ENCODE measurements at regions not wholly inside any gene's neighbourhood (a gene's known extent, or its start where the extent isn't known, plus 50 kb on each side); places are given as distances from the start of the nearest gene placed in this dataset.

DNA sequence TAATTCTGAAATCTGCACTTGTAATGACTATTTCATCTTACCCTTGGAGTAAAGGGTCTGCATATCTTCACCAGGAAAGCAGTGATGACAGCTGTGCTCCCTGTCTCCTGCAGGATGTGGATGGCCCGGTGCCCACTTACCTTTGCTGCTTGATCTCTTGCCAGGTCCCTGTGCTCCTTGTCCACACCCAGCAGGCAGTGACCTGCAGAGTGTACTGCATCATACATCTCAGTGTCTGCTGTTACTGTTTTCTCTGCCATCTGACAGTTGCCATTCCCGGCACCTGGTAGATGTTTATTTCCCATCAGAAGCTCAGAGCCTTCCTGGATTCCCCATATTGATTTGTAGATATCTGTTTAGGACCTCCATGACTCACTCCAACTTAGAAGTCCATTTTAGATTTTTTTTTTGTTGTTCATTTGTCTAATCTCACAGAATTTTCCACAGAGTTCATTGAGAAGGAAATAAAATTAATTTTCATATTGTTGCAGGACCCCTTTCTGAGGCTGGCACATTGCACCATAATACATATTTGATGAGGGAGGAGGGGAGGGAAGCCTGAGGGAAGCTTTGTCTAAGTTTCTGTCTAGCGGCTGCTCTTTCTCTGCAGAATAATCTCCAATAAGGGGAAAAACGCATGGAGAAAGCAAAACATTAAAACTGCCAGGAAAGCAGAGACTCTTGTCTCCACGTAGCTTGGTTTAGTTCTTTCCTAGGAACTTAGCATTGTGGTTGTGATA lies 697.5 kb upstream of the RAB6C start:
- no peaks in the 10 kb centered on the region for H3K4me1 ChIP-seq
- no peak overlapping the region for H3K4me2 ChIP-seq
- peaks cover 0 to 21% (median 11%) of the 10 kb centered on the region in 11 experiments; a peak in 13 of 22 replicates for H3K9me3 ChIP-seq (replicated peaks in 1 of 11)
- no peak overlapping the region for H3K27ac ChIP-seq
- no peak for TF ChIP-seq Cebpa-rat (IDR thresholded peaks at IDR 0.05)
- no peaks in the 10 kb centered on the region for H3K27me3 ChIP-seq
- H3K36me3 ChIP-seq: no peaks in the 10 kb centered on the region
- H3K4me3 ChIP-seq: no peak overlapping the region
- no peak overlapping the region for H3K9ac ChIP-seq
- no peaks in the 10 kb centered on the region for H4K20me1 ChIP-seq

DNA sequence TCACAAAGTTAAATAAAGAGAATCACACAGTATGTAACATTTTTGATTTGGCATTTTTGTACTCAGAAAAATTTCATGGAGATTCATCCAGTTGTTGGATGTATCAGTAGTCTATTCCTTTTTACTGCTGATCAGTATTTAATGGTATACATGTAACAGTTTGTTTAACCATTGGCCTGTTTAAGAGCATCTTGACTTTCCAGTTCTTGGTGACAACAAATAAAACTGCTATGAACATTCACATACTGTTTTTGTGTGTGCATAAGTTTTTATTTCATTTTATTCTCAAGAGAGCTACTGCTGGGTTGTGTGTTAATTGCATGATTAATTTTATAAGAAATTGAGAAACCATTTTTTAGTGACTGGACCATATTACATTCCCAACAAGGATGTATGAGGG lies 694.5 kb upstream of the RAB6C start:
- H3K9ac ChIP-seq: no peak overlapping the region
- no peaks in the 10 kb centered on the region for H3K4me1 ChIP-seq
- no peaks in the 10 kb centered on the region for H3K36me3 ChIP-seq
- no peaks in the 10 kb centered on the region for H3K27me3 ChIP-seq
- H3K9me3 ChIP-seq (replicated peaks in 1 of 11): peaks cover 0 to 18% (median 7%) of the 10 kb centered on the region in 11 experiments; a peak in 10 of 22 replicates
- H3K27ac ChIP-seq: no peak overlapping the region
- H3K4me3 ChIP-seq: no peak overlapping the region
- no peak for TF ChIP-seq Cebpa-rat (IDR thresholded peaks at IDR 0.05)
- H3K4me2 ChIP-seq: no peak overlapping the region
- no peaks in the 10 kb centered on the region for H4K20me1 ChIP-seq

- Histone ChIP-seq H3K4me2 (no peak overlapping the region), H3K4me1 (peaks cover 0 to 14% (median 0%) of the 10 kb centered on the region in 10 experiments; a peak in 1 of 20 replicates), H3K36me3 (no peaks in the 10 kb centered on the region), H3K27ac (no peak overlapping the region), H4K20me1 (no peaks in the 10 kb centered on the region), H3K4me3 (no peak overlapping the region), H3K9ac (no peak overlapping the region), H3K9me3 (replicated peaks in 1 of 11) (peaks cover 0 to 7% (median 0%) of the 10 kb centered on the region in 11 experiments; a peak in 1 of 22 replicates), H3K27me3 (no peaks in the 10 kb centered on the region)
- no peak for TF ChIP-seq Cebpa-rat (IDR thresholded peaks at IDR 0.05)
These were observed 686.1 kb upstream of the RAB6C start for GRCh38 chr2:129293326-129293725.

DNA sequence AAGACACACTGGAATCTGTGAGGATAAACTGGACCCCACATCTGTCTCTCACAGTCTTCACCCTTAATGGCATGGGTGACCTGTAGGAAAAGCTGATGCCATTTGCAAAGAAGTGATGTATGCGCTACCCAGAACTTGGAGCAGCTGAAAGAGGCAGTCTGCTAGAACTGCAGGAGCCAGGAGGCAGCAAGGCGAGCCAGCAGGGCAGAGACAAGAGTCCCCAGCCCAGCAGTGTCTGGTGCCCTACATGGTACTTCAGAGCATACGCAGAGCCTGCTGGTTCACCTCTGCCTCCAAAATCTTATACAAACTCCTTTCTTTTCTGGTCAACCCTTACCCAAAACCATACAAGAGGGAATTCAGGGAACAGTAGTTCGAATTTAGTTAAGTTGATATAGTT lies 683.1 kb upstream of the RAB6C start:
- H4K20me1 ChIP-seq: no peaks in the 10 kb centered on the region
- no peak overlapping the region for H3K9ac ChIP-seq
- H3K27ac ChIP-seq: no peak overlapping the region

DNA sequence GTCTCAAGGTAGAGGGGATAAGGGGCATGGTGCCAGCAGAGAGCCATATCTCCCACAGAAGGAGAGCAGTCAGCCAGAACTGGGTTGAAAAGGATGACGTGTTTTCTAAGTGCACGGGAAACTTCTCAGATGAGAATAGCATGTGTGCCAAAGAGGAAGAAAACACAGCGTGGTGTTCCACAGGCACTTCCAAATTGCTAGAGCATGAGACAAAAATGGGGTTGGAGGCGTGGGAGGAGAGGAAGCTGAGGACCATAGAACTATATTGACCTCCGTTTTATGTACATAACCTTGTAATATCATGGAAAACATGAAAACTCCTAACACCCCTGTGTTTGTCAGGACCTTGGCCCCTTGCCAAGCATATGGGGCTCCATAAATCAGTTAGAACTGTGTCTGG lies 682.7 kb upstream of the RAB6C start:
- H3K4me3 ChIP-seq: no peak overlapping the region
- peaks cover 0 to 7% (median 0%) of the 10 kb centered on the region in 11 experiments; a peak in 1 of 22 replicates for H3K9me3 ChIP-seq (replicated peaks in 1 of 11)
- peak overlapping the region in 3 of 11 experiments; percentile 0 to 17 (median 15); a peak in 2 of 22 replicates for H3K4me2 ChIP-seq
- no peaks in the 10 kb centered on the region for H4K20me1 ChIP-seq
- no peaks in the 10 kb centered on the region for H3K36me3 ChIP-seq
- no peak overlapping the region for H3K27ac ChIP-seq
- TF ChIP-seq Cebpa-rat (IDR thresholded peaks at IDR 0.05): no peak
- no peak overlapping the region for H3K9ac ChIP-seq
- peaks cover 0 to 14% (median 0%) of the 10 kb centered on the region in 10 experiments; a peak in 1 of 20 replicates for H3K4me1 ChIP-seq
- no peaks in the 10 kb centered on the region for H3K27me3 ChIP-seq

More for the DNA sequence above, 683.1 kb upstream of the RAB6C start:
- no peak for TF ChIP-seq Cebpa-rat (IDR thresholded peaks at IDR 0.05)
- no peaks in the 10 kb centered on the region for H3K36me3 ChIP-seq
- peak overlapping the region in 3 of 11 experiments; percentile 0 to 17 (median 15); a peak in 2 of 22 replicates for H3K4me2 ChIP-seq
- H3K27me3 ChIP-seq: no peaks in the 10 kb centered on the region
- H3K4me3 ChIP-seq: no peak overlapping the region
- H3K4me1 ChIP-seq: peaks cover 0 to 14% (median 0%) of the 10 kb centered on the region in 10 experiments; a peak in 1 of 20 replicates
- H3K9me3 ChIP-seq (replicated peaks in 1 of 11): peaks cover 0 to 7% (median 0%) of the 10 kb centered on the region in 11 experiments; a peak in 1 of 22 replicates

DNA sequence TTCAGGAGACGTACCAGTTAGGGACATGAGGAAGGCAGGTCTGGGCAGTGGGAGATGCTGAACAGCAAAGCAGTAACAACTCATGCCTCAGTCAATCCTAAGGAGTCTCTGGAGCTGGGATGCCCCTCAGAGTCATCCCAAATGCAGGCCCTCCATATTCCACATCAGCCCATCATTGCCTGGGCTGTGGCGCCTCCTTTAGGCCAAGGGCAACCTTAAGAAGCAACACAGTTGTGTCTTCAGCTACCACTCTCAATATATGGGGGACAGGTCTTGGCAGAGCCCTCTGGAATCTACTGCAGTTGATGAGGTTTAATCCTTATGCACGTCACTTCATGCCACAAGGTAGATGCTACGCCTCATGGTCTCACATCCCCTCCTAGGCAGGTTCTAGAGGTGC lies 682.0 kb upstream of the RAB6C start:
- TF ChIP-seq Cebpa-rat (IDR thresholded peaks at IDR 0.05): no peak
- peaks cover 0 to 7% (median 0%) of the 10 kb centered on the region in 11 experiments; a peak in 1 of 22 replicates for H3K9me3 ChIP-seq (replicated peaks in 1 of 11)
- no peak overlapping the region for H3K9ac ChIP-seq

GRCh38 chr2:129299338-129299737 lies 680.1 kb upstream of the RAB6C start:
- Histone ChIP-seq H3K36me3 (no peaks in the 10 kb centered on the region), H4K20me1 (no peaks in the 10 kb centered on the region), H3K9ac (no peak overlapping the region), H3K27me3 (no peaks in the 10 kb centered on the region), H3K4me1 (peaks cover 0 to 14% (median 0%) of the 10 kb centered on the region in 10 experiments; a peak in 1 of 20 replicates), H3K27ac (no peak overlapping the region), H3K4me3 (no peak overlapping the region), H3K9me3 (replicated peaks in 1 of 11) (peaks cover 0 to 5% (median 1%) of the 10 kb centered on the region in 11 experiments; a peak in 6 of 22 replicates), H3K4me2 (no peak overlapping the region)
- TF ChIP-seq Cebpa-rat (IDR thresholded peaks at IDR 0.05): no peak

More for the DNA sequence above, 682.0 kb upstream of the RAB6C start:
- Histone ChIP-seq H3K36me3 (no peaks in the 10 kb centered on the region), H3K4me1 (peaks cover 0 to 14% (median 0%) of the 10 kb centered on the region in 10 experiments; a peak in 1 of 20 replicates), H3K4me3 (no peak overlapping the region), H3K27me3 (no peaks in the 10 kb centered on the region), H3K27ac (no peak overlapping the region), H4K20me1 (no peaks in the 10 kb centered on the region), H3K4me2 (no peak overlapping the region)

DNA sequence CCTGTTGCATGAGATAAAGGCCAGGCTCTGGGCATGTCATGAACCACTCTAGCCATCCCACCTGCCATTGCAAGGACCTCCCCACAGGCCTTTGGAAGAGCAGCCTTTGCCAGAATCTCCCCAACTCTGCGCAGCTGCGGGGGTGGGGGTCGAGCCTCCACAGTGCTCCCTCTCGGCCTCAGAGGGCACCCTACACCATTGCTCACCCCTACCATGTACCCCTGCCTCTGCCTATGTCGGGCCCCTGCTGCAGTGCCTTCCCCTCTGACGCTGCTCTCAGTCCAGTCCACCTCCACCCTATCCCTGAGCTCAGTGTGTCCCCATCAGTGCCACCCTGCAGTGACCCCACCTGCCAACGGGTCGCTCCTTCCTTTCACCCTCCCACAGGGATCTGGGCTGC lies 679.7 kb upstream of the RAB6C start:
- H3K4me1 ChIP-seq: peaks cover 0 to 14% (median 0%) of the 10 kb centered on the region in 10 experiments; a peak in 1 of 20 replicates
- no peak overlapping the region for H3K9ac ChIP-seq
- TF ChIP-seq Cebpa-rat (IDR thresholded peaks at IDR 0.05): no peak
- H3K4me2 ChIP-seq: no peak overlapping the region
- H4K20me1 ChIP-seq: no peaks in the 10 kb centered on the region
- H3K9me3 ChIP-seq (replicated peaks in 1 of 11): peaks cover 0 to 8% (median 4%) of the 10 kb centered on the region in 11 experiments; a peak in 8 of 22 replicates
- no peaks in the 10 kb centered on the region for H3K36me3 ChIP-seq
- H3K27ac ChIP-seq: no peak overlapping the region
- H3K27me3 ChIP-seq: no peaks in the 10 kb centered on the region
- no peak overlapping the region for H3K4me3 ChIP-seq

GRCh38 chr2:129300456-129300855 lies 679.0 kb upstream of the RAB6C start:
- no peak overlapping the region for H3K4me3 ChIP-seq
- TF ChIP-seq Cebpa-rat (IDR thresholded peaks at IDR 0.05): no peak
- no peak overlapping the region for H3K4me2 ChIP-seq
- H3K27me3 ChIP-seq: no peaks in the 10 kb centered on the region
- H3K9ac ChIP-seq: no peak overlapping the region
- peaks cover 0 to 14% (median 0%) of the 10 kb centered on the region in 10 experiments; a peak in 1 of 20 replicates for H3K4me1 ChIP-seq
- peaks cover 0 to 8% (median 3%) of the 10 kb centered on the region in 11 experiments; a peak in 8 of 22 replicates for H3K9me3 ChIP-seq (replicated peaks in 1 of 11)
- no peaks in the 10 kb centered on the region for H3K36me3 ChIP-seq
- no peaks in the 10 kb centered on the region for H4K20me1 ChIP-seq
- H3K27ac ChIP-seq: no peak overlapping the region

Measured in BLaER1 treated with 17β-estradiol and CSF1 and Interleukin-3, amounts not matched to agents 10 nM and 100 nM (cell line).